GM23248 (cell line): ENCODE measurements at regions not wholly inside any gene's neighbourhood (a gene's known extent, or its start where the extent isn't known, plus 50 kb on each side); places are given as distances from the start of the nearest gene placed in this dataset.

Source experiments
- EZH2 ChIP-seq: fragments of 200-600 bp; sonication (generic); IDR thresholded peaks from 2 replicates; pipeline ENCODE4 v1.6.1; 2018; ENCODE audit warnings: antibody characterized with exemption, mild to moderate bottlenecking; ENCODE audit not compliant: insufficient read depth, poor library complexity, severe bottlenecking
- EZH2phosphoT487 ChIP-seq: fragments of 200-600 bp; sonication (generic); IDR thresholded peaks from 2 replicates; pipeline ENCODE4 v1.6.1; 2018; ENCODE audit warnings: antibody characterized with exemption, moderate library complexity, mild to moderate bottlenecking, low read depth; ENCODE audit not compliant: insufficient read depth

GRCh38 chr10:52420656-52421055 lies 106.6 kb downstream of the DKK1 start:
- TF ChIP-seq EZH2phosphoT487 (no peak), EZH2 (no peak)
